Calu3 (cell line): ENCODE measurements at regions not wholly inside any gene's neighbourhood (a gene's known extent, or its start where the extent isn't known, plus 50 kb on each side); places are given as distances from the start of the nearest gene placed in this dataset.

Experiments
- BruUV-seq: library from RNA; stranded (reverse); fragments of 400-500 nt; replicated peaks from 2 replicates; lab custom pipeline; 2021; lab: Mats Ljungman, UMichigan
- CTCF ChIA-PET: fragments of 300-600 bp; sonication (Branson Sonifier 250); formaldehyde crosslinking; loops from one replicate; lab custom pipeline; 2022; ENCODE audit warnings: antibody characterized with exemption; lab: Charles Lee
- DNase-seq: peaks from one replicate; pipeline ENCODE4 v3.0.0; 2022
- H3K27ac Mint-ChIP-seq: one replicate; pipeline ENCODE4 v1.8.0; 2022; ENCODE audit warnings: mixed read lengths; ENCODE audit not compliant: unreplicated experiment
- H3K27me3 Mint-ChIP-seq: one replicate; pipeline ENCODE4 v1.8.0; 2022; ENCODE audit warnings: mixed read lengths; ENCODE audit not compliant: unreplicated experiment
- H3K36me3 Mint-ChIP-seq: one replicate; pipeline ENCODE4 v1.8.0; 2022; ENCODE audit warnings: mild to moderate bottlenecking, moderate library complexity, mixed read lengths; ENCODE audit not compliant: insufficient read depth, unreplicated experiment
- H3K4me1 Mint-ChIP-seq: one replicate; pipeline ENCODE4 v1.8.0; 2022; ENCODE audit warnings: mild to moderate bottlenecking, low read depth, mixed read lengths; ENCODE audit not compliant: unreplicated experiment
- H3K4me3 Mint-ChIP-seq: one replicate; pipeline ENCODE4 v1.8.0; 2022; ENCODE audit warnings: mild to moderate bottlenecking, low read depth, moderate library complexity, mixed read lengths; ENCODE audit not compliant: unreplicated experiment
- H3K9me3 Mint-ChIP-seq: one replicate; pipeline ENCODE4 v1.8.0; 2022; ENCODE audit warnings: low read depth, mixed read lengths; ENCODE audit not compliant: unreplicated experiment
- intact Hi-C: fragments of 100-400 bp; cut with micrococcal nuclease; formaldehyde crosslinking; loops from one replicate; pipeline ENCODE4 v1.10.0; 2022; ENCODE audit not compliant: unreplicated experiment
- TF ChIP-seq, protein P1 (sequence below): fragments of 200-600 bp; IDR thresholded peaks from one replicate; pipeline ENCODE4 v1.8.0; 2022; ENCODE audit warnings: antibody characterized with exemption; ENCODE audit not compliant: unreplicated experiment

DNA sequence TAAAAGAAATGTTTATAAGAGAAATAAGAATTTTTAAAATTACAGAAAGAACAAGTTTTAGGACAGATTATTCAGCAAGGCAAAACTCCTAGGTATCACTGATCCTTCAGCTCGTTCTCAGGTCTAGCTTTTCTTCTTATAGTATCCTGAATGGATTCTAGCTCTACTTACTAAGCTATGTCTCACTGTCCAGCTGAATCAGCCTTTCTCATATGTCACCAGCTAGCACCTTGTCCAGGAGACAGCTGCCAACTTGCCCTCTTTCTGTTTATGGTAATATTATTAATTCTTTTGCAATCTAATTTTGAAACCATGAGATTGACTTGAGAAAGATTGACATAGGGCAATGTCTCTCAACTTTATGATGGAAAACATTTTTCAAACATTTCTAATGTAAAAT, 159.9 kb downstream of the LYPLAL1 start:
- peaks cover 2% of the 10 kb centered on the region for H3K9me3 Mint-ChIP-seq
- no peak overlapping the region for H3K27ac Mint-ChIP-seq
- DNase-seq: no peak
- TF ChIP-seq, protein P1, sequence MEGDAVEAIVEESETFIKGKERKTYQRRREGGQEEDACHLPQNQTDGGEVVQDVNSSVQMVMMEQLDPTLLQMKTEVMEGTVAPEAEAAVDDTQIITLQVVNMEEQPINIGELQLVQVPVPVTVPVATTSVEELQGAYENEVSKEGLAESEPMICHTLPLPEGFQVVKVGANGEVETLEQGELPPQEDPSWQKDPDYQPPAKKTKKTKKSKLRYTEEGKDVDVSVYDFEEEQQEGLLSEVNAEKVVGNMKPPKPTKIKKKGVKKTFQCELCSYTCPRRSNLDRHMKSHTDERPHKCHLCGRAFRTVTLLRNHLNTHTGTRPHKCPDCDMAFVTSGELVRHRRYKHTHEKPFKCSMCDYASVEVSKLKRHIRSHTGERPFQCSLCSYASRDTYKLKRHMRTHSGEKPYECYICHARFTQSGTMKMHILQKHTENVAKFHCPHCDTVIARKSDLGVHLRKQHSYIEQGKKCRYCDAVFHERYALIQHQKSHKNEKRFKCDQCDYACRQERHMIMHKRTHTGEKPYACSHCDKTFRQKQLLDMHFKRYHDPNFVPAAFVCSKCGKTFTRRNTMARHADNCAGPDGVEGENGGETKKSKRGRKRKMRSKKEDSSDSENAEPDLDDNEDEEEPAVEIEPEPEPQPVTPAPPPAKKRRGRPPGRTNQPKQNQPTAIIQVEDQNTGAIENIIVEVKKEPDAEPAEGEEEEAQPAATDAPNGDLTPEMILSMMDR: no peak
- no peak overlapping the region for H3K4me3 Mint-ChIP-seq
- intact Hi-C loops: no loop called here
- BruUV-seq: no TSS peak
- H3K4me1 Mint-ChIP-seq: peaks cover 11% of the 10 kb centered on the region
- CTCF ChIA-PET: no interaction called here
- H3K27me3 Mint-ChIP-seq: no peaks in the 10 kb centered on the region
- no peaks in the 10 kb centered on the region for H3K36me3 Mint-ChIP-seq

DNA sequence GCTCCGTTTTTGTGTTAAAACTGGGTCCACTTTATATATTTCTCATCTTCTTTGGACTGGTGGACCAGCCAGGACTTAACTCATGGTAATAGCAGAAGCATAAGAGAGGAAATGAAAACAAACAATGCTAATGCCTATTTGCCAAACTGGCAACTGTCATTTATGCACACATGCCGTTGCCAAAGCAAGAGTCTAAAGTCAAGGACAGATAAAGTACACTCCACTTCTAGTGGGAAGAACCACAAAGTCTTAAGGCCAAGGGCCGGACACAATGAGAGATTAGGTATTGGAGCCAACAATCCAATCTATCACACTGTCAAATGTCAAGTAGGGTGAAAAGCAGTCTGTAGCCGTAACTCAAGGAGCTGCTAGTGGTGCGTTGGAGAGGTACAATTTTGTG, 157.7 kb downstream of the LYPLAL1 start:
- H3K4me1 Mint-ChIP-seq: peaks cover 11% of the 10 kb centered on the region
- TF ChIP-seq, protein P1: no peak
- H3K27ac Mint-ChIP-seq: no peak overlapping the region
- no peak for DNase-seq
- CTCF ChIA-PET: no interaction called here
- H3K4me3 Mint-ChIP-seq: no peak overlapping the region
- H3K9me3 Mint-ChIP-seq: peaks cover 2% of the 10 kb centered on the region
- intact Hi-C loops: no loop called here
- no peaks in the 10 kb centered on the region for H3K36me3 Mint-ChIP-seq
- H3K27me3 Mint-ChIP-seq: no peaks in the 10 kb centered on the region
- no TSS peak for BruUV-seq

DNA sequence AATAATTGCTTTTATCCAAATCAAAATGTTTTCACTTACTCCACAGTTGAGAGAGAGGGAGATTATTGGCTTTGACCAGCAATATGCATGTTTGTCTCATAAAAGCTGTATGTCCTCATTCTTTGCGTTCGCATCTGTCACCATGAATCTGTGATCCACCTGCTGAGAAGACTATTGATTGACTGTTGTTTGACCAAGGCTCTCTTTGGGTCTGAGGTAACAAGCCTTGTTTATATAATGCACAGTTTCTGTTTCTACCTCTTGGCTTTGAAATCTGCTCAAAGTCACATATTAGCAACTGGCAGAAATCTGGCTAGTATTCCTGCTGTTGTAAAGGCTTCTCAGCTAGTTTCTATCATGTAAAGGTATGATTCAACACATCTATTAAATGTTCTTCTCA, 157.0 kb downstream of the LYPLAL1 start:
- no TSS peak for BruUV-seq
- Mint-ChIP-seq H3K27ac (no peak overlapping the region), H3K9me3 (peaks cover 2% of the 10 kb centered on the region), H3K36me3 (no peaks in the 10 kb centered on the region), H3K4me1 (peaks cover 13% of the 10 kb centered on the region), H3K27me3 (no peaks in the 10 kb centered on the region), H3K4me3 (no peak overlapping the region)
- TF ChIP-seq, protein P1: no peak
- no peak for DNase-seq
- CTCF ChIA-PET: interaction anchor here (0.7 kb wide), 1 partner anchor 9 kb away, joined by 4 read pairs; no protein-coding TSS in a partner anchor
- intact Hi-C loops: no loop called here

DNA sequence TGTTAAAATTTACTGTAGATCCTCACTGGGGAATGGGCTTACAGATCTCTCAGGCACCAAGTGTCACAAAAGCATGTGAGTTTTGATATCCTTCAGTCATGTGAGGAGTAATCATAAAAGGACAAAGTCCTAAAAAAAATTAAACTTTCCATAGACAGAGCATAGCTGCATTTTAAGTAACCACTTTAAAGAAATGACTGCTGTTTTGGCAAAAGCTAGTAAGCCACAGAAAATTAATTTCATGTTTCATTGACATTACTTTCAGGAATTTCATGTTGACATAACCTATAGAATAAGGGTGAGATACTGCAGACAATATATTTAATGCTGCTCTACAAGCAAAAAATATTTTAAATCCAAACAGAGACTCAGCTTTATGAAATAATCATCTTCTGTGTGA, 156.3 kb downstream of the LYPLAL1 start:
- intact Hi-C loops: no loop called here
- CTCF ChIA-PET: interaction anchor here (0.7 kb wide), 1 partner anchor 9 kb away, joined by 4 read pairs; no protein-coding TSS in a partner anchor
- H3K4me1 Mint-ChIP-seq: peaks cover 20% of the 10 kb centered on the region
- H3K9me3 Mint-ChIP-seq: peaks cover 2% of the 10 kb centered on the region
- no peaks in the 10 kb centered on the region for H3K36me3 Mint-ChIP-seq
- H3K27me3 Mint-ChIP-seq: no peaks in the 10 kb centered on the region
- no peak overlapping the region for H3K27ac Mint-ChIP-seq
- no peak overlapping the region for H3K4me3 Mint-ChIP-seq
- TF ChIP-seq, protein P1: no peak
- no TSS peak for BruUV-seq
- DNase-seq: no peak
